ENCODE measurements at regions not wholly inside any gene's neighbourhood (a gene's known extent, or its start where the extent isn't known, plus 50 kb on each side); places are given as distances from the start of the nearest gene placed in this dataset.

- H3K36me3 ChIP-seq (ENCODE audit: control insufficient read depth in 4 of 4, insufficient read depth in 3 of 4, low read depth in 1 of 4, low read length in 3 of 4): no peaks in the 10 kb centered on the region
- no peak overlapping the region for H3K9ac ChIP-seq (ENCODE audit: low read depth in 1 of 2, low read length in 2 of 2)
- H3K27me3 ChIP-seq (ENCODE audit: control insufficient read depth in 4 of 4, insufficient read depth in 4 of 4, low read length in 3 of 4): no peaks in the 10 kb centered on the region
- H3K4me1 ChIP-seq (ENCODE audit: control insufficient read depth in 4 of 4, insufficient read depth in 4 of 4, low read length in 3 of 4): no peaks in the 10 kb centered on the region
- DNase-seq (ENCODE audit: low spot score): no peak
- H3K27ac ChIP-seq (ENCODE audit: low read depth in 1 of 2, low read length in 2 of 2): no peak overlapping the region
- no peaks in the 10 kb centered on the region for H3K9me3 ChIP-seq (ENCODE audit: control insufficient read depth in 4 of 4, low read length in 3 of 4)
- WGBS: 30% methylated on average over 1 of the region's 1 CpG
- no peak overlapping the region for H3K4me3 ChIP-seq (ENCODE audit: low read depth in 1 of 3, low read length in 3 of 3)
- TF ChIP-seq EGR1 (IDR thresholded peaks at IDR 0.05; ENCODE audit: low read depth in 2 of 2): no peak
- no peak for TF ChIP-seq FOXA1 (IDR thresholded peaks at IDR 0.05)
- no peak for TF ChIP-seq CTCF (IDR thresholded peaks at IDR 0.05; ENCODE audit: low read depth, low read length, missing input control)
- TF ChIP-seq REST (IDR thresholded peaks at IDR 0.05): no peak
- no peak for TF ChIP-seq MAX (IDR thresholded peaks at IDR 0.05)
- no peak for TF ChIP-seq SP1 (IDR thresholded peaks at IDR 0.05)
- TF ChIP-seq FOXA2 (IDR thresholded peaks at IDR 0.05): no peak
- TF ChIP-seq HNF4A (conservative IDR thresholded peaks at IDR 0.05): no peak
- no peak for TF ChIP-seq ATF3 (IDR thresholded peaks at IDR 0.05)
- TF ChIP-seq JUND (IDR thresholded peaks at IDR 0.05): no peak
- TF ChIP-seq YY1 (IDR thresholded peaks at IDR 0.05): no peak
- TF ChIP-seq RAD21 (IDR thresholded peaks at IDR 0.05): no peak
- no peak for TF ChIP-seq RXRA (IDR thresholded peaks at IDR 0.05)
- TF ChIP-seq TAF1 (conservative IDR thresholded peaks at IDR 0.05): no peak
- TF ChIP-seq NR2F2 (IDR thresholded peaks at IDR 0.05): no peak
- TF ChIP-seq ZBTB33 (IDR thresholded peaks at IDR 0.05): no peak
Measured at GRCh38 chr21:25297117-25297516, 310.2 kb downstream of the MRPL39 start.

- DNase-seq (ENCODE audit: low spot score): no peak
- Histone ChIP-seq H3K27ac (ENCODE audit: low read depth in 1 of 2, low read length in 2 of 2) (no peak overlapping the region), H3K9ac (ENCODE audit: low read depth in 1 of 2, low read length in 2 of 2) (no peak overlapping the region), H3K4me1 (ENCODE audit: control insufficient read depth in 4 of 4, insufficient read depth in 4 of 4, low read length in 3 of 4) (no peaks in the 10 kb centered on the region), H3K36me3 (ENCODE audit: control insufficient read depth in 4 of 4, insufficient read depth in 3 of 4, low read depth in 1 of 4, low read length in 3 of 4) (no peaks in the 10 kb centered on the region), H3K9me3 (ENCODE audit: control insufficient read depth in 4 of 4, low read length in 3 of 4) (no peaks in the 10 kb centered on the region), H3K4me3 (ENCODE audit: low read depth in 1 of 3, low read length in 3 of 3) (no peak overlapping the region), H3K27me3 (ENCODE audit: control insufficient read depth in 4 of 4, insufficient read depth in 4 of 4, low read length in 3 of 4) (no peaks in the 10 kb centered on the region)
- 59% methylated on average over 5 of the region's 5 CpGs for WGBS
- TF ChIP-seq RAD21 (IDR thresholded peaks at IDR 0.05) (no peak), FOXA2 (IDR thresholded peaks at IDR 0.05) (no peak), TAF1 (conservative IDR thresholded peaks at IDR 0.05) (no peak), YY1 (IDR thresholded peaks at IDR 0.05) (no peak), ATF3 (IDR thresholded peaks at IDR 0.05) (no peak), FOXA1 (IDR thresholded peaks at IDR 0.05) (no peak), MAX (IDR thresholded peaks at IDR 0.05) (no peak), REST (IDR thresholded peaks at IDR 0.05) (no peak), HNF4G (IDR thresholded peaks at IDR 0.05) (no peak)
Measured at GRCh38 chr21:25296252-25296651, 311.0 kb downstream of the MRPL39 start.
